ENCODE measurements at regions not wholly inside any gene's neighbourhood (a gene's known extent, or its start where the extent isn't known, plus 50 kb on each side); places are given as distances from the start of the nearest gene placed in this dataset.

DNA sequence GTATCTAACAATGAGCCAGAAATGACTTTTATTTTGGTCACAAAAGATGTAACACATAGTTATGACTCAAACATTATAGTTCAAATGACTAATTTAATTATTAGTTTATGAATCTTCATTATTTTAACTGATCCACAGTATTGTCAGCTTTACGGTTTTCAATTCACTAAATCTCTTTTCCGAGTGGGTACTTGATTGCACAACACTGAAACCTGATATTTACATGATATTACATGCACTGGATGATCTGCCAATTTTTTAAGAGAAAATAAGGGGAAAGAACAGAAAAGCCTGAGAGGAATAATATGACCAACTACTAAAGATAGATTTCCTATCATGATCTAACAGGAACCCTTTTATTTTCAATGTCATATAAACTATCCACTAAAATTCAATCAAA, 1446.0 kb downstream of the FSTL5 start:
- Histone ChIP-seq H3K79me2 (ENCODE audit: control insufficient read depth in 1 of 2, insufficient read depth in 2 of 2, low read length in 2 of 2) (no peaks in the 10 kb centered on the region), H2BK12ac (ENCODE audit: low read depth, low read length) (no peak overlapping the region), H3K9ac (replicated peaks in 1 of 4; ENCODE audit: extremely low read depth in 1 of 4, low read depth in 3 of 4, low read length in 3 of 4) (no peak overlapping the region), H2BK15ac (ENCODE audit: low read length) (no peak overlapping the region), H2AK5ac (ENCODE audit: low read depth, low read length) (no peak overlapping the region), H3K4me1 (replicated peaks in 1 of 4; ENCODE audit: control insufficient read depth in 3 of 4, insufficient read depth in 4 of 4, low read length in 3 of 4) (no peaks in the 10 kb centered on the region), H2AFZ (ENCODE audit: low read length) (no peak overlapping the region), H3K79me1 (ENCODE audit: low read depth, low read length) (no peaks in the 10 kb centered on the region), H3K27me3 (replicated peaks in 1 of 4; ENCODE audit: control insufficient read depth in 3 of 4, extremely low read depth in 1 of 4, insufficient read depth in 3 of 4, low read length in 3 of 4) (no peaks in the 10 kb centered on the region), H3K36me3 (ENCODE audit: control insufficient read depth in 2 of 4, insufficient read depth in 4 of 4, low read length in 3 of 4) (no peaks in the 10 kb centered on the region), H4K91ac (replicated peaks; ENCODE audit: insufficient read length, low read length) (no peak overlapping the region), H3K23ac (ENCODE audit: insufficient read length) (no peak overlapping the region), H3K4me3 (ENCODE audit: extremely low read depth in 1 of 4, insufficient read depth in 2 of 4, low read depth in 3 of 4, low read length in 4 of 4) (no peak overlapping the region), H3K18ac (ENCODE audit: extremely low read depth, low read length) (no peak overlapping the region), H3K9me3 (ENCODE audit: insufficient read depth in 2 of 2, low read depth in 1 of 2, low read length in 1 of 2) (no peaks in the 10 kb centered on the region), H3K14ac (ENCODE audit: insufficient read length) (no peak overlapping the region), H3K27ac (ENCODE audit: low read depth, low read length) (no peak overlapping the region), H2BK5ac (ENCODE audit: low read depth, low read length) (no peak overlapping the region), H2BK120ac (replicated peaks; ENCODE audit: low read depth, low read length) (no peak overlapping the region), H3K23me2 (ENCODE audit: low read depth, low read length) (no peaks in the 10 kb centered on the region), H4K8ac (ENCODE audit: extremely low read depth, insufficient read depth, low read length) (no peak overlapping the region), H4K20me1 (replicated peaks in 1 of 2; ENCODE audit: control insufficient read depth in 1 of 2, insufficient read depth in 2 of 2, low read length in 2 of 2) (no peaks in the 10 kb centered on the region), H3K4me2 (ENCODE audit: insufficient read depth in 1 of 2, low read depth in 2 of 2, low read length in 2 of 2) (no peak overlapping the region), H3K56ac (replicated peaks; ENCODE audit: insufficient read length, low read depth, low read length) (no peak overlapping the region), H3K4ac (replicated peaks; ENCODE audit: insufficient read length, low read depth, low read length) (no peak overlapping the region), H4K5ac (ENCODE audit: insufficient read length, low read depth, low read length) (no peak overlapping the region), H2BK20ac (ENCODE audit: low read length) (no peak overlapping the region)
- DNase-seq (ENCODE audit: low read depth in 1 of 2, low spot score in 2 of 2), result no peak
- ChIA-PET CTCF (ENCODE audit: partially characterized antibody) (no interaction called here), POLR2A (ENCODE audit: partially characterized antibody) (no interaction called here)
- WGBS, 2 experiments (ENCODE audit: extremely low coverage in 1 of 2, insufficient coverage in 1 of 2, insufficient read length in 1 of 2, insufficient replicate concordance in 2 of 2, low coverage in 1 of 2, low lambda C conversion rate in 2 of 2, missing lambda C conversion rate in 1 of 2), result 93% methylated on average over 2 of the region's 2 CpGs; no CpG with 5 or more reads in 1 of the 2 experiments
- TF ChIP-seq SAP30 (IDR thresholded peaks at IDR 0.05; ENCODE audit: insufficient read depth, insufficient replicate concordance, low read length) (no peak), RBBP5 (IDR thresholded peaks at IDR 0.05; ENCODE audit: borderline replicate concordance, low read depth, low read length) (no peak), KDM4A (IDR thresholded peaks at IDR 0.05; ENCODE audit: low read depth, low read length, severe bottlenecking) (no peak)
- FAIRE-seq, result no peak

Data from H1 (cell line).